GM12878 (cell line): ENCODE measurements at regions not wholly inside any gene's neighbourhood (a gene's known extent, or its start where the extent isn't known, plus 50 kb on each side); places are given as distances from the start of the nearest gene placed in this dataset.
A peak's percentile ranks its signal among the peaks of the same experiment; 100 is the strongest.

Experiments
- E4F1 ChIP-seq: fragments of 450-650 bp; IDR thresholded peaks from 2 replicates; pipeline ENCODE4 v1.6.1; 2018; ENCODE audit warnings: borderline replicate concordance, mild to moderate bottlenecking; ENCODE audit not compliant: partially characterized antibody
- HDGF ChIP-seq: fragments of 450-650 bp; IDR thresholded peaks from 2 replicates; pipeline ENCODE4 v1.6.1; 2016; ENCODE audit warnings: antibody characterized with exemption
- TF ChIP-seq, protein P1 (sequence below): fragments of 450-650 bp; IDR thresholded peaks from 2 replicates; pipeline ENCODE4 v1.6.1; 2016; ENCODE audit warnings: mild to moderate bottlenecking, moderate library complexity, borderline replicate concordance

DNA sequence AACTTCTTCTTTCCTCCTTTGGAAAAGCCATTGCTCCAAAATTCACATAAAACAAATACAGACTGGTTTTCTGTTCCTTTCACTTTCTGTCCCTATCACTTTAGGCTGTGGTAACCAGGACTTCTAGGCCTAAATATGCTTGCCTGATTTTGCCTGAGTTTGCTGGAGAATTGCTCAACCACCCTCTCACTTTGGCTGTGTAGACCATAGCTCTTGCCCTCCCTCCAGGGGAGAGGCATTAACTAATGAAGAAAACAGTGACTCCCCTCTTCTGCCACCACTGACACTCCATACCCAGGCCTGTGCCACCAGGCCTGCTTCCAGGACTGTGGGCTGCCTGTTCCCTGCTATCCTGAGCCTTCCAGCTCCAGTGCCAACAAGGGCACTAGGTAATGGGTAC, 163.5 kb downstream of the TOMM20 start (continued):
- TF ChIP-seq E4F1 (no peak), HDGF (peak; percentile 81; the same call in 1 of the 2 replicates)
- TF ChIP-seq, protein P1, sequence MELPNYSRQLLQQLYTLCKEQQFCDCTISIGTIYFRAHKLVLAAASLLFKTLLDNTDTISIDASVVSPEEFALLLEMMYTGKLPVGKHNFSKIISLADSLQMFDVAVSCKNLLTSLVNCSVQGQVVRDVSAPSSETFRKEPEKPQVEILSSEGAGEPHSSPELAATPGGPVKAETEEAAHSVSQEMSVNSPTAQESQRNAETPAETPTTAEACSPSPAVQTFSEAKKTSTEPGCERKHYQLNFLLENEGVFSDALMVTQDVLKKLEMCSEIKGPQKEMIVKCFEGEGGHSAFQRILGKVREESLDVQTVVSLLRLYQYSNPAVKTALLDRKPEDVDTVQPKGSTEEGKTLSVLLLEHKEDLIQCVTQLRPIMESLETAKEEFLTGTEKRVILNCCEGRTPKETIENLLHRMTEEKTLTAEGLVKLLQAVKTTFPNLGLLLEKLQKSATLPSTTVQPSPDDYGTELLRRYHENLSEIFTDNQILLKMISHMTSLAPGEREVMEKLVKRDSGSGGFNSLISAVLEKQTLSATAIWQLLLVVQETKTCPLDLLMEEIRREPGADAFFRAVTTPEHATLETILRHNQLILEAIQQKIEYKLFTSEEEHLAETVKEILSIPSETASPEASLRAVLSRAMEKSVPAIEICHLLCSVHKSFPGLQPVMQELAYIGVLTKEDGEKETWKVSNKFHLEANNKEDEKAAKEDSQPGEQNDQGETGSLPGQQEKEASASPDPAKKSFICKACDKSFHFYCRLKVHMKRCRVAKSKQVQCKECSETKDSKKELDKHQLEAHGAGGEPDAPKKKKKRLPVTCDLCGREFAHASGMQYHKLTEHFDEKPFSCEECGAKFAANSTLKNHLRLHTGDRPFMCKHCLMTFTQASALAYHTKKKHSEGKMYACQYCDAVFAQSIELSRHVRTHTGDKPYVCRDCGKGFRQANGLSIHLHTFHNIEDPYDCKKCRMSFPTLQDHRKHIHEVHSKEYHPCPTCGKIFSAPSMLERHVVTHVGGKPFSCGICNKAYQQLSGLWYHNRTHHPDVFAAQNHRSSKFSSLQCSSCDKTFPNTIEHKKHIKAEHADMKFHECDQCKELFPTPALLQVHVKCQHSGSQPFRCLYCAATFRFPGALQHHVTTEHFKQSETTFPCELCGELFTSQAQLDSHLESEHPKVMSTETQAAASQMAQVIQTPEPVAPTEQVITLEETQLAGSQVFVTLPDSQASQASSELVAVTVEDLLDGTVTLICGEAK, result no peak
